ENCODE measurements at regions not wholly inside any gene's neighbourhood (a gene's known extent, or its start where the extent isn't known, plus 50 kb on each side); places are given as distances from the start of the nearest gene placed in this dataset.
"Not testable (repeated sequence)": the region's sequence is repeated elsewhere in the genome, so short reads cannot be mapped to it uniquely, and the experiment has no call there.

GRCh38 chr5:169413416-169413815 lies 112.5 kb upstream of the SLIT3 start:
- no peak for DNase-seq (ENCODE audit: low read depth in 2 of 2)

- DNase-seq (ENCODE audit: low read depth in 2 of 2), result no peak
Observed at GRCh38 chr5:169412831-169413230, 111.9 kb upstream of the SLIT3 start.

- no peak for DNase-seq (ENCODE audit: low read depth in 2 of 2)
Observed at GRCh38 chr5:169411786-169412430, 111.0 kb upstream of the SLIT3 start.

GRCh38 chr5:169410996-169411783 lies 110.3 kb upstream of the SLIT3 start:
- no peak for DNase-seq (ENCODE audit: low read depth in 2 of 2)

- no peak for DNase-seq (ENCODE audit: low read depth in 2 of 2)
Observed at GRCh38 chr5:169408731-169409130, 107.8 kb upstream of the SLIT3 start.

- DNase-seq (ENCODE audit: low read depth in 2 of 2), result no peak
Observed at GRCh38 chr5:169408171-169408570, 107.2 kb upstream of the SLIT3 start.

GRCh38 chr5:169404223-169404622 lies 103.3 kb upstream of the SLIT3 start:
- DNase-seq (ENCODE audit: low read depth in 2 of 2), result no peak

- DNase-seq (ENCODE audit: low read depth in 2 of 2), result no peak
Observed at GRCh38 chr5:169398515-169398914, 97.6 kb upstream of the SLIT3 start.

GRCh38 chr5:169395136-169395535 lies 94.2 kb upstream of the SLIT3 start:
- no peak for DNase-seq (ENCODE audit: low read depth in 2 of 2)

- DNase-seq (ENCODE audit: low read depth in 2 of 2), result no peak
Observed at GRCh38 chr5:169394371-169394770, 93.4 kb upstream of the SLIT3 start.

GRCh38 chr5:169393907-169394306 lies 93.0 kb upstream of the SLIT3 start:
- DNase-seq (ENCODE audit: low read depth in 2 of 2), result no peak

GRCh38 chr5:169390265-169390664 lies 89.3 kb upstream of the SLIT3 start:
- no peak for DNase-seq (ENCODE audit: low read depth in 2 of 2)

- DNase-seq (ENCODE audit: low read depth in 2 of 2), result no peak
Observed at GRCh38 chr5:169389318-169389717, 88.4 kb upstream of the SLIT3 start.

- DNase-seq (ENCODE audit: low read depth in 2 of 2), result no peak
Observed at GRCh38 chr5:169385636-169386035, 84.7 kb upstream of the SLIT3 start.

- no peak for DNase-seq (ENCODE audit: low read depth in 2 of 2)
Observed at GRCh38 chr5:169384661-169385060, 83.7 kb upstream of the SLIT3 start.

- DNase-seq (ENCODE audit: low read depth in 2 of 2), result no peak
Observed at GRCh38 chr5:169374761-169375160, 73.8 kb upstream of the SLIT3 start.

GRCh38 chr5:169374111-169374510 lies 73.2 kb upstream of the SLIT3 start:
- DNase-seq (ENCODE audit: low read depth in 2 of 2), result no peak

- DNase-seq (ENCODE audit: low read depth in 2 of 2), result not testable (repeated sequence)
Observed at GRCh38 chr5:169371801-169372200, 70.9 kb upstream of the SLIT3 start.

GRCh38 chr5:169369130-169369529 lies 68.2 kb upstream of the SLIT3 start:
- DNase-seq (ENCODE audit: low read depth in 2 of 2), result no peak

- DNase-seq (ENCODE audit: low read depth in 2 of 2), result no peak
Observed at GRCh38 chr5:169367861-169368260, 66.9 kb upstream of the SLIT3 start.

- DNase-seq (ENCODE audit: low read depth in 2 of 2), result no peak
Observed at GRCh38 chr5:169357291-169357690, 56.4 kb upstream of the SLIT3 start.

GRCh38 chr5:169356811-169357210 lies 55.9 kb upstream of the SLIT3 start:
- DNase-seq (ENCODE audit: low read depth in 2 of 2), result no peak

- no peak for DNase-seq (ENCODE audit: low read depth in 2 of 2)
Observed at GRCh38 chr5:169356181-169356580, 55.2 kb upstream of the SLIT3 start.
